Globus pallidus (tissue), 1 donor: ENCODE measurements at regions not wholly inside any gene's neighbourhood (a gene's known extent, or its start where the extent isn't known, plus 50 kb on each side); places are given as distances from the start of the nearest gene placed in this dataset.

ENCODE experiments used
- DNase-seq: peaks from one replicate; pipeline ENCODE4 v3.0.0-alpha.2; 2015; ENCODE audit warnings: low spot score

- peak; percentile 5 for DNase-seq
These were observed 108.3 kb upstream of the RPS6KA3 start for GRCh38 chrX:20374900-20375438.

- DNase-seq = peak; percentile 7
These were observed 107.7 kb upstream of the RPS6KA3 start for GRCh38 chrX:20374450-20374849.

- DNase-seq = no peak
These were observed 106.4 kb upstream of the RPS6KA3 start for GRCh38 chrX:20373063-20373462.

- DNase-seq = no peak
These were observed 105.8 kb upstream of the RPS6KA3 start for GRCh38 chrX:20372533-20372932.

GRCh38 chrX:20369468-20369867 is 102.8 kb upstream of the RPS6KA3 start:
- no peak for DNase-seq

DNA sequence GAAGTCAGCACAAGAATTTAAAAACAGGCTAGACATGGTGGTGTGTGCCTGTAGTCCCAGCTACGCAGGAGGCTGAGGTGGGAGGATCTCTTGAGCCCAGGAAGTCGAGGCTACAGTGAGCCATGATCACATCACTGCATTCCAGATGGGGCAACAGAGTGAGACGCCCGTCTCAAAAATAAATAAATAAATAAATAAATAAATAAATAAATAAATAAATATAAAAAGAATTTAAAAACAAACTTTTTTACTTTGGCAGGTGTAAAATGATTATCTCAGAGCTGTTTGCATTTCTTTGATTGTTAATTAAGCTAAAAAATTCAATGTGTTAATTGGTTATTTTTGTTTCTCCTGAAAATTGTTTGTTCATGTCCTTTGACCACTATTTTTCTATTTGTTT is 97.5 kb upstream of the RPS6KA3 start:
- DNase-seq = no peak

DNA sequence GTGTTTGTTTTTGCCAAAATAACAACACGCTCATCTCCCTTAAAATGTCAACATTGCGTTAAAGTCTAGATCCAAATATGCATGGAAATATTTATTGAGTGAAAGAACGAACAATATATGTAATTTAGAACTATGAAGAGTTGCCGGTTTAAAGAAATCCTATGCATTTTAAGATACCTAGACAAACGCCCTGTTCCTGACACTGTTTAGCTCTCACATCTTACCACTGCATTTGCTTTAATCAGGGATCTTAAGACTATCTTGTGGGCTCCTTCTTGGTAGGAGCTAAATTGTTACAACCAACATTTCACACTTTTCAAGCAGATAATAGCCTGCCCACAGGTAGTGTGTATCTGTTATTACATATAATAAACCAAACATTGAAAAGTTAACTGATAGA is 96.6 kb upstream of the RPS6KA3 start:
- DNase-seq = no peak

- DNase-seq = no peak
These were observed 95.9 kb upstream of the RPS6KA3 start for GRCh38 chrX:20362268-20363267.

- no peak for DNase-seq
These were observed 95.2 kb upstream of the RPS6KA3 start for GRCh38 chrX:20361890-20362262.

DNA sequence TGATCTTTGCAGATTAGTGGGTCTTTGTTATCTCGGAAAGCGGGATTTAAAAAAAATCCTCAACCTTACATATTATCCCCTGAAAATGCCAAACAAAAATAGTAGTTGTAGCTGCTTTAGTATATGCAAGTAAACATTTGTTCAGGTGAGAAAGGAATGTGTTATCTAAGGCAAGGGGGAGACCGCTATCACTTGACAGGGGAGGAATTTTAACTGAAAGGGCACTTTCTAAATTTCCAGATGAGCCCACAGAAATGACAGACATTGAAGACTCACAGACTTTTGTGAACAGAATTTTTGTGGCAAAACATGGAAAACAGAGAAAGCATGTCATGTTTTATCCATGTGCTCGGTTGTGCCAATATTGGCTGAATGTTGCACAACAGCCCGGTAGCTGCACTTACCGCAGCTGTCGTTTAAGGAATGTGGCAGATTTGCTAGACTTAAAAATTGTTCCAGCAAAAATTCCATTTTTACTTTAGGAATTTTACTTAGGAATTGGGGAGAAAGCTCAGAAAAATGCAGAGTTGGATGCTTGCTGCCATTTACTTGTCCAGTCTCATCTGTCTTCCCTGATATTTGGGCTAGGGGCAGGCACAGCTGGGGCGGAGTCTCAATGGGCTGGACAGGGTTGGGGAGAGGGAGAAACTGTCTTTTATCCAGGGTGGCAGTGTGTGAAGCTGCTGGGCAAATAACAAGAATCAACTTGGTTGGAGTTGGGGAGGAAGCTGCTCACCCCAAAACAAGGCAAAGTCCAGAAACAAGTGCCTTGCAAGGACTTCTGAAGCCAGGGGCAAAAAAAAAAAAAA is 94.6 kb upstream of the RPS6KA3 start:
- no peak for DNase-seq

DNA sequence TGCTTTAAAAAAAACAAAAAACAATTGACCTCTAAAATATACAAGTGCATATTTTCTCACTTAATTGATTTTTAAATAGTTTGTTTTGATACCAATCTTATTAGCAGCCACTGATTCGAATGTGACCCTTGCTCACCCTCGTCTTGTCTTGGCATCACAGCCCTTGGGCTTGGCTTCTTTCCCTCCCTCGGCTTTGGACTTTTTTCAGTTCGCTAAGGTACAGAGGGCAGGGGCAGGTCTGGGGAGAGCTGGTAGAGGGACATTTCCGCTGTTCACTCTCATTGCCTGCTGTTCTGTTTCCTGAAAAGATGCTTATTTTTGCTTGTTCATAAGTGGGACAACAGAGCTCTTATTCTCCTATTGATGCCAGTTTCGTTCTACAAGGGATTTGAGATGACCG is 88.5 kb upstream of the RPS6KA3 start:
- DNase-seq = no peak

DNA sequence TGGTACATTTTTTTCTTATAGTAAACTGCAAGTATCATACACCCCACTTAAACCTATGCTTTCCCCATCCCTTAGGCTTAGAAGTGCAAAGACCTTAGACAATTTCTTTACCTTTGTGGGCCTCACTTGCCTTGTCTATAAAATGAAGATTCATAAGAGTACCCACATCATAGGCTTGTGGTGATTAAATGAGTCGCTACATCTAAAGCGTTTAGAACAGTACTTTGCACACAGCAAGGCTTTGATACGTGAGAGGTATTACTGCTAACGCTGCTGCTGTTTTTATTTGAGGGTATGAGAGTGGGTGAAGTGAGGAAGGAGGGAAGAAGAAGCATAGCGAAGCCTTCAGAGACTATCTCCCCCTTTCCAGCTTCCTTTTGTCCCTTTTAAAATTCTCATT is 87.8 kb upstream of the RPS6KA3 start:
- no peak for DNase-seq

DNA sequence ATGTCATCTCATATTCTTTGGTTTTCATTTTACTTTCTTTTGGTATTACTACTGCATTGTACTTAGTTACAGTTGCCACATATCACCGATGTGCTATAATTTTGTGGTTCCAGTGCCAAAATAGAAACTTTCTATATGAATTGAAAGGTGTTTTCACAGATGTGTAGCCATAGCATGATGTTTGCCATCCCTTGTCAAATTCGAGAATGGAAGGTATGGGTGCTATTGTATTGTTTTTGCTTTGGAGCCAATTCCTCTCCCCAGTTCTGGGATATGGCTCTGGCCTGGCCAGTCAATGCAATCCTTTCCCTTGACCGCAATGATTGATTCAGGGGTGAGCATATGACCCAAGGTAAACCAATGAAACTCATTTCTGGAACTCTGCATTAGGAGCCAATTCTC is 86.2 kb upstream of the RPS6KA3 start:
- no peak for DNase-seq

DNA sequence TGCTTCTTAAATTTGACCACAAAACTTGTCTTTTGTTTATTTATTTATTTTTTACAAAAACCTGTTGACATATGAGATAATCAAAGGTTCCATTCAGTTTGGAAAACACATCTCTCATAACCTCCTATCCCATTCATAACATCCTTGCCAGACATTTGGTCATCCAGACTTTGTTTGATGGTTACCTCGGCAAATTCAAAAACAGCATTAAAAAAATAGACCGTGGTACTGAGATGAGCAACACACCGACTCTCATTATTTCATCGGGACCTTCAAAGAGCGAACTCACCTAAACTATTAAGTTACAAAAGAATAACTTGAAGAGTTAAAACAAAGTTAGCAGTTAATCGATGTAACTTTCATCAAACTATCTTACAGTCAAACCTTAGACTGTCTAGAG is 85.8 kb upstream of the RPS6KA3 start:
- DNase-seq = no peak

GRCh38 chrX:20350596-20350995 is 83.9 kb upstream of the RPS6KA3 start:
- DNase-seq = no peak

DNA sequence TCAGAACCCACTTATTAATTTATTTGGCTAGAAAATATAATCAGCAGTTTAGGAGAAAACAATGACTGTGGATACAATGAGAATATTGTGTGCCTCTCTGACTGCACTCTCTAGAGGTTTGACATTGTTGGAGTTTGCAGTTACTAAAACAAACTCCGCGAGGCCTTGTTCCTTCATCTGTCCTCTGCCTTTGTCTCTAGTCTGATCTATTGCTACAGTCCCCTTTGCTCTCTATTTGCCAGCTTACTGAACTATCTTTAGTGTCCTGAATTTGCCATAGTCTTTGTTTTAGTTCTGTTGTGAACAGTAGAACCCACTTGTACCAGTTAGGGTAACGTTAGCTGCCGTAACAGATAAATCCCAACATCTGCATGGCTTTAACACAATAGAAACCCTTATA is 81.4 kb upstream of the RPS6KA3 start:
- no peak for DNase-seq

DNA sequence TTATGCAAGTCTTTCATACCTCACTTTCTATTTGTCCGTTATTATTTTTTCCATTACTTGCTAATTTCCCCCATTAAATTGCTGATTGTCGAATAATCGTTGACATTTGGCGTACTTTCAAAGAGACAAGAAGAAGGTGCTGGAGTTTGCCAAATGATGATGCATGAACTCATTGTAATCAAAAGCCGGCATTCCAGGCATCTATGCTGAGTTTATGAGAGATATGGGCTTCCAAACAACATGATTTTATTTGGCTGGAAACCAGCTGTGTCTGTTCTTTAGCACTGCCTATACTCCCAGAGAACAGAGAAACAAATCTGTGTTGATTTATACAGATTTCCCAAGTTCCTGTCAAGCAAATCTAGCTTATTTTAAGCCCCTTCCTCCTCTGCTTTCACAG is 80.8 kb upstream of the RPS6KA3 start:
- no peak for DNase-seq

- DNase-seq = no peak
These were observed 67.0 kb upstream of the RPS6KA3 start for GRCh38 chrX:20333672-20334071.

- no peak for DNase-seq
These were observed 63.8 kb upstream of the RPS6KA3 start for GRCh38 chrX:20330545-20330944.

DNA sequence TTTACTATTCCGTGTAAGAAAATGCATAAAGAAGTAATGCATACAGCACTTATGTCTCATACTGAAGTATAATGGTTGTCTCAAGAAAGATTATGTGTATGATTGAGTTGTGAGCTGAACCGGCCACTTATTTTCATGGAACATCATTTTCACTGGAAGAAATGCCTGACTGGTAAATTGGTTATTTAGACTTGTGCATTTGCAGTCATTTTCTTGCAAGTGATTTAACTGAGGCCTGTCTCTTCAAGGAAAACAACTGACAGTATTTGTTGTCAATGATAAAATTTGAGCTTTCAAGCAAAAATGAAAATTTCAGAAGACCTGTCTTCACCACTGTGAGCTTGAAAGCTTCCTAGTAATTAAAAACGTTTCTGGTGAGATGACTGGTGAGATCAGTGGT is 62.7 kb upstream of the RPS6KA3 start:
- DNase-seq = no peak

DNA sequence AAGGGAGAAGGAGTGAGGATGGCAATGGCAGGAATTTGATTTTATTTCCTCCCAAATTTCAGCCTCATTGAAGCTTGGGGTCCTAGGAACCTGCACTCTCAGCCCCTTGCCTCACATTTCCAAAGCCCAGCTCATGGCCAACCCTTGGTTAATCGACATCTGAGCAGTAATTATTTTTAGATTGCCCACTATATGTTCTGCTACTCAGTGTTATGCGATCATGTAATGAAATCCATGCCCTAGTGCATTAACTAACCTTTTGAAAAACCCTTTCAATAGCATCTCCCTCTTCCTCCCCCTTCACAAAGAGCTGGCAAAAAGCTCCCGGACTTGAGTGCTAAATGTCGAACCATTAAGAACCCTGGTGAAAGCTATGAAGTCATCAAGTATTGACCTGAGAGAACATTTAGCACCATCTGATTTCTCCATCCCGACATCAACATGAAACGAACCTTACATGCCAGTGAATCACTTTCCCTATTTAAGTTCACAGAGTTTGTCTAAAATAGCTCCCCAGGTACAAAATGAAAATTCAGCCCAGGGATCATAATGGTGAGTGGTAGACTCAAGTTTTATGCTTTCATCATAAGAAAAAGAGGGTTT is 59.2 kb upstream of the RPS6KA3 start:
- no peak for DNase-seq

- DNase-seq = no peak
These were observed 56.2 kb upstream of the RPS6KA3 start for GRCh38 chrX:20322887-20323286.
